Esophagus squamous epithelium (tissue), 4 donors: ENCODE measurements at regions not wholly inside any gene's neighbourhood (a gene's known extent, or its start where the extent isn't known, plus 50 kb on each side); places are given as distances from the start of the nearest gene placed in this dataset.

ENCODE experiments used
- POLR2A ChIP-seq, 4 donors: fragments of 450-650 bp; IDR thresholded peaks; one replicate each; pipeline ENCODE4 v1.6.1; 2017; ENCODE audit warnings: antibody characterized with exemption in 4 of 4, mild to moderate bottlenecking in 4 of 4, moderate library complexity in 3 of 4
- TF ChIP-seq, protein P1 (sequence below), 6 experiments: fragments of 450-650 bp in 4 of 6; fragments of 200-600 bp in 2 of 6; sonication (generic) in 2 of 6; IDR thresholded peaks; one replicate each; pipeline ENCODE4 v1.5.1; 2016 to 2019; ENCODE audit warnings: antibody characterized with exemption in 6 of 6, mild to moderate bottlenecking in 4 of 6, moderate library complexity in 4 of 6

DNA sequence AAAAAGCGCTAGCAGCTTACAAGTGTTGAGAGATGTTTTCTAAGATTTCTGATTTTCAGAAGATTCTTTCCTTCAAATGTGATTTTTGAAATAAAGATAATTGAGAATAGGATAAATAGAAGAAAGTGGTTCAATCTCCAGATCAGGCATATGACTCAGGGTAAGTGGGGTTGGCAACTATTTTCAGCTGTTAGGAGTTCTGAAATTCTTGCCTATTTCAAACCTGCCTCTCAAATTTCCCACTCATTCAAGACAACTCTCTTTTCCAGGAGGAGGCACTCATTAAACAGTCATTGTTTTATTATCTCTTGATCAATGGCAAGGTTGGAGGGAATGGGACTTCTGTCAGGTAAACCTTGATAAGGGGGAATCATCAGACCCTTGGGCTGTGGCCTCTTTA is 138.9 kb downstream of the HNMT start:
- TF ChIP-seq POLR2A (IDR thresholded peaks at IDR 0.05) = no peak
- TF ChIP-seq, protein P1, sequence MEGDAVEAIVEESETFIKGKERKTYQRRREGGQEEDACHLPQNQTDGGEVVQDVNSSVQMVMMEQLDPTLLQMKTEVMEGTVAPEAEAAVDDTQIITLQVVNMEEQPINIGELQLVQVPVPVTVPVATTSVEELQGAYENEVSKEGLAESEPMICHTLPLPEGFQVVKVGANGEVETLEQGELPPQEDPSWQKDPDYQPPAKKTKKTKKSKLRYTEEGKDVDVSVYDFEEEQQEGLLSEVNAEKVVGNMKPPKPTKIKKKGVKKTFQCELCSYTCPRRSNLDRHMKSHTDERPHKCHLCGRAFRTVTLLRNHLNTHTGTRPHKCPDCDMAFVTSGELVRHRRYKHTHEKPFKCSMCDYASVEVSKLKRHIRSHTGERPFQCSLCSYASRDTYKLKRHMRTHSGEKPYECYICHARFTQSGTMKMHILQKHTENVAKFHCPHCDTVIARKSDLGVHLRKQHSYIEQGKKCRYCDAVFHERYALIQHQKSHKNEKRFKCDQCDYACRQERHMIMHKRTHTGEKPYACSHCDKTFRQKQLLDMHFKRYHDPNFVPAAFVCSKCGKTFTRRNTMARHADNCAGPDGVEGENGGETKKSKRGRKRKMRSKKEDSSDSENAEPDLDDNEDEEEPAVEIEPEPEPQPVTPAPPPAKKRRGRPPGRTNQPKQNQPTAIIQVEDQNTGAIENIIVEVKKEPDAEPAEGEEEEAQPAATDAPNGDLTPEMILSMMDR (IDR thresholded peaks at IDR 0.05) = no peak
